GM12891 (cell line): ENCODE measurements at regions not wholly inside any gene's neighbourhood (a gene's known extent, or its start where the extent isn't known, plus 50 kb on each side); places are given as distances from the start of the nearest gene placed in this dataset.

Source experiments
- PAX5 ChIP-seq: IDR thresholded peaks from 2 replicates; pipeline ENCODE4 v1.6.1; 2011; ENCODE audit warnings: low read length, moderate library complexity, mild to moderate bottlenecking; ENCODE audit not compliant: insufficient read depth, severe bottlenecking
- POLR2A ChIP-seq: IDR thresholded peaks from 2 replicates; pipeline ENCODE4 v1.6.1; 2011; ENCODE audit warnings: low read depth, low read length, control low read depth
- POLR2AphosphoS5 ChIP-seq: IDR thresholded peaks from 2 replicates; pipeline ENCODE4 v1.6.1; 2011; ENCODE audit warnings: low read depth, low read length, control low read depth
- POU2F2 ChIP-seq: IDR thresholded peaks from 2 replicates; pipeline ENCODE4 v1.6.1; 2011; ENCODE audit warnings: low read depth, mild to moderate bottlenecking, control low read depth, low read length, moderate library complexity
- TAF1 ChIP-seq: IDR thresholded peaks from 2 replicates; pipeline ENCODE4 v1.6.1; 2011; ENCODE audit warnings: low read depth, low read length, control low read depth

GRCh38 chr2:207467716-207468347, 61.9 kb upstream of the CREB1 start:
- TF ChIP-seq POLR2A (no peak), POLR2AphosphoS5 (no peak), TAF1 (no peak), PAX5 (no peak), POU2F2 (no peak)
